ENCODE measurements at regions not wholly inside any gene's neighbourhood (a gene's known extent, or its start where the extent isn't known, plus 50 kb on each side); places are given as distances from the start of the nearest gene placed in this dataset.

GRCh38 chr2:163456953-163457743 lies 278.7 kb downstream of the FIGN start:
- DNase-seq: no peak

DNA sequence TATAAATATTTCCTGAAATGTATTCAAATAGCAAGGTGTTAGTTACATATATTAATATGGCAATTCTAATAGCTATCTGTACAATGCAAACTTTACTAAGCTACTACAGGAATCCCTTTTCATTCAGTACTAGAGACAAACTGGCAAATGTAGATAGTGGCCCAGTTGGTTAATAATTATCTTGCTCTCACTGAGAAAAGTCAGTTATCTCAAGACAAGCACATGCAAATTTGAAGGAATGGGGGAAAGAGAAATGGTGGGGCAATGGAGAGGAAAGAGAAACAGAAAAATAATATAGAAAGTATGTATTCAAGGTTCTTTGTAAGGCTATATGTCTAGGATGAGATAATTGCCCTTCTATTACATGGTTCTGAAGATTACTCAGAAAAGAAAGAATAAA lies 280.0 kb downstream of the FIGN start:
- DNase-seq: no peak

GRCh38 chr2:163453920-163454319 lies 281.9 kb downstream of the FIGN start:
- no peak for DNase-seq

DNA sequence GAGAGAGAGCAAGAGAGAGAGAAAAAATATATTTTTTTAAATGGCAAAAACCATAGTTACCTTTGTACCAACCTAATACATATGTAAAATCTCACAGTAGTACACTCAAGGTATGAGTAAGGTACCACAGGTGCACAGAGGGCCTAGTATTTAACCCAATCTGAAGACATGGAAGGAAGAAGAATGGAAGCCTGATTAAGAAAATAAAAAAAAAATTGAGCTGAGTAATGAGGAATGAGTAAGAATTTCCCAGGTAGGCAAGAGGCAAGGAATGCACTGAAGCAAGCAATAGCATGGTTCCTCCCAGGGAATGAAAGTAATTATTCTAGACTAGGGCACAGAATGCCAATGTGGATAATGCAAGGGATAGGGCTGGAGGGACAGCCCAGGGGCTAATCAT lies 294.2 kb downstream of the FIGN start:
- DNase-seq: no peak

- no peak for DNase-seq
These were observed 298.8 kb downstream of the FIGN start for GRCh38 chr2:163436963-163437362.

GRCh38 chr2:163428187-163428586 lies 307.6 kb downstream of the FIGN start:
- DNase-seq: no peak

- DNase-seq: no peak
These were observed 315.2 kb downstream of the FIGN start for GRCh38 chr2:163420604-163421003.

GRCh38 chr2:163419000-163419830 lies 316.6 kb downstream of the FIGN start:
- DNase-seq: no peak

- DNase-seq: no peak
These were observed 318.0 kb downstream of the FIGN start for GRCh38 chr2:163417596-163418337.

DNA sequence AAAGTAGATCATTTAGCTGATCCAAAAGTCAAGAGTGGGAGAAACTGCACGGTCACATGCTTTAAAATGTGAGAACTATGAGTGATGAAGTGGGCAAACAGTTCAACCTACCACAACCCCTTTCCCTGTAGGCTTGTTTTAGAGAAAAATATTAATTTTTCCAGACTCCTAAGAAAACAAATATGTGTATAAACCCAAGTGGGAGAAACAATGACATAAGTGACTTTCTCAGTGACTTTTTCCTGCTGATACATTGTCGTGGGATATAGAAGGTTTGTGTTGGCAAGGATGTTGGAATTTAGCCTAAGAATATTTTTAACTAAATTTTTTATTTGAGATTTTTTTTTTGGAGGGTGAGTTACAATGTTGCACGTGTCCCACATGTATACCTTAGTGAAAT lies 321.7 kb downstream of the FIGN start:
- DNase-seq: no peak

DNA sequence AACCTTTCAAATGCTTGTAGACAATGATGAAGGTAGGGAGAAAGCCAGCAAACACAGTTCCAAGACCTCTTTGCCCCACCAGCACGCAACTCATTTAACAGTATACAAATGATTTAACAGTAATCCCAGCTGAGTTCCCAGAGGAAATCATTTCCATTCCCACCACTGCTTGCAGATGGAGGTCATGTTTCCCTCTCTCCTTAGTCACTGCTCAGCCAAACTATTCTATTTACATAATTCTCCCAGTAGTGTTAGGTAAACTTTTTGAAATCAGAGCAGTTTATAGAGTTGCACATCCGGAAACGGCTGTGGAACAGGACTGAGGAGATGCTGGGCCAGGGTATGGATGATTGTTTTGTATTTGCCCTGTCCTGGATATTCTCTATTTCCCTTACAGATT lies 328.5 kb downstream of the FIGN start:
- DNase-seq: no peak

GRCh38 chr2:163405298-163405697 lies 330.5 kb downstream of the FIGN start:
- no peak for DNase-seq

GRCh38 chr2:163401481-163401880 lies 334.3 kb downstream of the FIGN start:
- no peak for DNase-seq

GRCh38 chr2:163397451-163397850 lies 338.4 kb downstream of the FIGN start:
- DNase-seq: no peak

- no peak for DNase-seq
These were observed 340.2 kb downstream of the FIGN start for GRCh38 chr2:163395602-163396001.

DNA sequence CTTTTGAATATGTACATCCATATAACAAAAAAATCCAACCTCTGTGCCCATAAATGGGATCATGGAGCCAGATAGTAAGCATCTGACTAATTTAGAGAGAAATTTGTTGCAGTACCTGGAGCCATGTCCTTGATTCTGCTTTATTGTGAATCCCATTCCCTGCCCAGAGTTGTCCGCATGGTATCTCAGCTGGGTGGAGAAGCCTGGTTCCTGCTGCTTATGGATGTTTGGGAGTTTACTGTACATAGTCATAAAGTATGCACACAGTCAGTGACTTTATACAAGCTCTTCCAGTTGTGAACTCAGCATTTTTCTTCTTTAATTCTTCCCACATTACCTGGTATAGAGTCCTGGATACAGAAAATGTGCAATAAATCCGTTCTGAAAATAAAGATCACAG lies 346.0 kb downstream of the FIGN start:
- DNase-seq: no peak

DNA sequence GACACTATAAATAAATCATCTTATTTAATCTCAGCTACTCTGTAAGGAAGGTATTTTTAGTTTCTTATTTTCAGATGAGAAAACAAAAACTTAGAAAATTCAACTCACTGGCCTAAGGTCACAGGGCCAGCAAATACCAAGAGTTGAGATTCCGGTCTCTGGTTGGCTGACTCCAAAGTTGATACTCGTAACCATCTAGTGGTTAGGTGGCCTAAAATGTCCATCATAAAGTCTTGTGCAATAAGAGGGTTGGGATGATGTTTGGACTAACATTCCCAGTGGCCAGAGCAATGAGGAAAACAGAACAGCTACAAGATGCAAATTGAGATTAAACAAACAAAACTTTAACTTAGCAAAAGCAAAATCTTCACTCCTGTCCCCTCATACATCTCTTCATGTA lies 360.3 kb downstream of the FIGN start:
- DNase-seq: no peak

- no peak for DNase-seq
These were observed 360.7 kb downstream of the FIGN start for GRCh38 chr2:163375070-163375469.

DNA sequence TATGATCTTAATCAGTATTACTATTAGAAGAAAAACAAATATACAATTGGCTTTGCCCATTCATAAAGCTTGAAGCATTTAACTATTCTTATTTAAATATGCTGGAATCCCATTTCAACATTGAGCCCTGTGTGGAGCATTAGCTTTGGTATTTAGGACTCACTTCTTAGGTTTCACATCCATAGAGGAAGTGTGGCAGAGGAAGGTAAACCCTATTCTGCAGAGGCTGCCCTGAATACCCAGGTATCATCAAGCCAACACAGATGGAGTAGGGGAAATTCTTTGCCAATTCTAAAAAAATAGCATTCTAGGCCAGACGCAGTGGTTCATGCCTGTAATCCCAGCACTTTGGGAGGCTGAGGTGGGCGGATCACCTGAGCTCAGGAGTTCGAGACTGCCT lies 361.5 kb downstream of the FIGN start:
- DNase-seq: no peak

- no peak for DNase-seq
These were observed 362.3 kb downstream of the FIGN start for GRCh38 chr2:163373496-163373895.

- DNase-seq: no peak
These were observed 365.5 kb downstream of the FIGN start for GRCh38 chr2:163370169-163370886.

DNA sequence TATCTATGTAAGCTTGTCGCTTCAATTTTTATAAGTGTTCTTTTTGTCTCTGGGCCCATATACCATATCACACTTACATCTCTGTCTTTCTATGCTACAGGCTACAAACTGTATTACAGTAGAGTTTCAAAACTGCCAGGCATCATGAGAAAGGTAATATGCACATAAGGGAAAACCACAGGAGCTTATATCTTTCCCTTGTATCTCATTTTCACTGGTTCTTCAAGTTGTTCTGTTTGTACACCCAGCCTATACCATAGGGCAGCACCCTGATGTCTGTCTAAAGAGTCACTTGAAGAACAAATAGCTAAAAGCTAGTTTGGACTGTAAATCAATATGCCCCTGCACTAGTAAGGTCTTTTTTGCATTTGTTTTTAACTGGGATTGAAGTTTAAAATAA lies 366.7 kb downstream of the FIGN start:
- no peak for DNase-seq

DNA sequence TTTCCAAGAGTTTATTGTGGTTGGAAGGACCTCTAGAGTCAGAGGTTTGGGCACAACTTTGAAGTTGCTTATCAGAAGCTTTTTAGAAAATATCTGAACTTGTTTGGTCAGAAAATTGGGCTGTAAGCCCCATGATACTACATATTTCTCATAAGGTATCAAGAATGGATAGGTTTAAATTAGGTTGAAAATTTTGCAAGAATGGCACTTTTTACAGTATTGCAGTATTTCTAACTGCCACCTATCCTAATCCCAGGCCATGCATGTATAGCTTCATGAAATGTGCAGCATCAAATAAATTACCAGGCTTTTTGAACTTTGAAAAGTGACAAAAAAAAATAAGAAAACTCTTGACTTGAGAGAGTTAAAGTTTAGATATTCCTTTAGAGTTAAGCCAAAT lies 367.2 kb downstream of the FIGN start:
- DNase-seq: no peak
